ENCODE measurements at regions not wholly inside any gene's neighbourhood (a gene's known extent, or its start where the extent isn't known, plus 50 kb on each side); places are given as distances from the start of the nearest gene placed in this dataset.

DNA sequence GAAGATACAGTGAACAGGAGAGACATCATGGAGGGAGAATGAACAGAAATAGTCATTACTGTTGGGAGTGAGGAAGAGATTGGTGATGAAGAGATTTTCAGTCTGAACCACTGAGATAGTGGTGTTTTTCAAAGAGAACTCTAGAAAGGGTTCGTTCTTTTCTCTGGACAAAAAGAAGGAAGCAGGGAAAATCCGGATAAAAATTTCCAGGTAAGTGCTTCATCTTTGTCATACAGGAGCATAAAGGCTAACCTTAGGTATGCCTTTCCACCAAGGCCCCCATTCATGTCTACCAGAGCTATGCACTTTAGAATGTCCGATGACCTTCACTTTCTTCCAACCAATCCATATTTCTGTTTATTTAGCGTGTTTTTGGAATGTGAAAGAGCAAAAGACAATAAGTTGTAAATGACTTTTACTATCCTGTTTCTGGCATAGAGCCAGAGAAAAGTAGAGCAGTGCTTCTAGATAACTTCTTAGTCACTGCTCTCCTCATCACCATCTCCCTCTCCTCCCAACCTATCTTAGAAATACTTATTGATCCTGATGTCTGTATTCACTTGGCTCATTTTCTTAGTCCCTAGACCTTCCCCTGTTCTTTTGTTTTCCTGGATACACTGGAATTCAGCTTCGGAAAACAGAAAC, 116.5 kb downstream of the TTC6 start:
- TF ChIP-seq, protein P1, sequence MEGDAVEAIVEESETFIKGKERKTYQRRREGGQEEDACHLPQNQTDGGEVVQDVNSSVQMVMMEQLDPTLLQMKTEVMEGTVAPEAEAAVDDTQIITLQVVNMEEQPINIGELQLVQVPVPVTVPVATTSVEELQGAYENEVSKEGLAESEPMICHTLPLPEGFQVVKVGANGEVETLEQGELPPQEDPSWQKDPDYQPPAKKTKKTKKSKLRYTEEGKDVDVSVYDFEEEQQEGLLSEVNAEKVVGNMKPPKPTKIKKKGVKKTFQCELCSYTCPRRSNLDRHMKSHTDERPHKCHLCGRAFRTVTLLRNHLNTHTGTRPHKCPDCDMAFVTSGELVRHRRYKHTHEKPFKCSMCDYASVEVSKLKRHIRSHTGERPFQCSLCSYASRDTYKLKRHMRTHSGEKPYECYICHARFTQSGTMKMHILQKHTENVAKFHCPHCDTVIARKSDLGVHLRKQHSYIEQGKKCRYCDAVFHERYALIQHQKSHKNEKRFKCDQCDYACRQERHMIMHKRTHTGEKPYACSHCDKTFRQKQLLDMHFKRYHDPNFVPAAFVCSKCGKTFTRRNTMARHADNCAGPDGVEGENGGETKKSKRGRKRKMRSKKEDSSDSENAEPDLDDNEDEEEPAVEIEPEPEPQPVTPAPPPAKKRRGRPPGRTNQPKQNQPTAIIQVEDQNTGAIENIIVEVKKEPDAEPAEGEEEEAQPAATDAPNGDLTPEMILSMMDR (IDR thresholded peaks at IDR 0.05), result no peak
- TF ChIP-seq POLR2A (IDR thresholded peaks at IDR 0.05) (no peak), EP300 (IDR thresholded peaks at IDR 0.05) (no peak), POLR2AphosphoS5 (IDR thresholded peaks at IDR 0.05) (no peak)
